GM21526 (cell line): ENCODE measurements at regions not wholly inside any gene's neighbourhood (a gene's known extent, or its start where the extent isn't known, plus 50 kb on each side); places are given as distances from the start of the nearest gene placed in this dataset.

Experiments used
- ATAC-seq: cut with Tn5 transposase; IDR thresholded peaks from one replicate; pipeline ENCODE4 v1.9.1; 2021; ENCODE audit warnings: moderate library complexity; ENCODE audit not compliant: unreplicated experiment, low FRiP score

DNA sequence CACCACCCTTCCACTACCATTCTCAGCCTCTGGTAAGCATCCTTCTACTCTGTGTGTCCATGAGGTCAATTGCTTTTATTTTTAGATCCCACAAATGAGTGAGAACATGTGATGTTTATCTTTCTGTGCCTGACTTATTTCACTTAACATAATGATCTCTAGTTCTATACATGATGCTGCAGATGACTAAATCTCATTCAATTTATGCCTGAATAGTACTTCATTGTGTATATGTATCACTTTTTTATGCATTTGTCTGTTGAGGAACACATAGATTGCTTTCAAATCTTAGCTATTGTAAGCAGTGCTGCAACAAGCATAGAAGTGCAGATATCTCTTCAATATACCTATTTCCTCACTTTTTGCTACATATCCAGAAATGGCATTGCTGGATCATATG lies 733.3 kb downstream of the SUCLG1 start:
- ATAC-seq: no peak

DNA sequence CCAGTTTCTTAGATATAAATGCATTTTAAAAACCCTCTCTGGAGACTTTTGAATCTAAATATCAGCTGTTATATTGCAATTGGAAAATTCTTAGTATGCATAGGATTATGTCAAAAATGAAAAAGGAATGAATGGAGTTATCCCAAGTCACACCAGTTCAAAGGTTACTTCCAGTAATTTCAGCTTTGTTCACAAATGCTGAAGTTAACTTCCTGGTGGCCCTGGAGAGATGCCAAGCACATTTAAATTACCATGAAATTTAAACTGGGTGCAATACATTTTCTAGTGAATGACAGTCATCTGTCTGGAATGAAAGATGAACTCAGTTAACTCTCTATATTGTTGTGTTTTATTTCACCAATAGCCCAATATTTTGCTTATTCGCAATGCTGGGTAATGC lies 753.9 kb downstream of the SUCLG1 start:
- no peak for ATAC-seq

DNA sequence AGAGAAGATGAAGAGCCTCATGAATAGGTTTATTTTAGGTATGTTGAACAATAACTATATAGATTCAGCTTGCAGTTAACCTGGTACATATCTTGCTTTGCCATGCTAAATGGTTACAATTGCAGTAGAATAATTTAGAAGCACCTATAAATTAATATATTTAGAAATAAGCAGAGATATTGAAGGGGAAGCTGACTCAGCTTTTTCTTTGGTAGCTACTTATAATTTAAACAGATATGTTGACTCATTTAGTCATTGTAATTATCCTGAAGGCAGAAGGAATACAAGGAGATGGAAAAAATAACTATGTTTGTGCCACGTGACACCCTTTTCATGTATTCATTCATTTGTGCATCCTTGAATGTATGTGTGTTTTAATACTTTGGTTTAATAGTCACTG lies 755.5 kb downstream of the SUCLG1 start:
- ATAC-seq: no peak

DNA sequence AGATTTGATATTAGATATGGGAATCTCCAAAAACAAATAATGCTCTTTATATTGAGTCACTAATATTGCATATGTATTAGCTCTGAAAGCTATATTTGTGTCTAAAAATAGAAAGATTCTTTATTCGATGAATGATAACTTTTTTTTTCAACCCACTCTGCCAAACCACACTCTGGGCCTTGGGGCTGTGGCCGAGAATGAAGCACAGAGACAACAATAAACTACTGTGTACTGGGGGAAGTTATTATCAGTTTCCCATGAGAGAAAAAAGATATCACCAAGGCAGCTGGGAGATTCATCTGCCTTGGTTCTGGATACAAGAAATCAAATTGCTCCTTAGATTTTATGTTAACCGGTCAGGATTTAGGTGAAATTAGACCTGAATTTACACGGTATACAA lies 762.2 kb downstream of the SUCLG1 start:
- no peak for ATAC-seq

DNA sequence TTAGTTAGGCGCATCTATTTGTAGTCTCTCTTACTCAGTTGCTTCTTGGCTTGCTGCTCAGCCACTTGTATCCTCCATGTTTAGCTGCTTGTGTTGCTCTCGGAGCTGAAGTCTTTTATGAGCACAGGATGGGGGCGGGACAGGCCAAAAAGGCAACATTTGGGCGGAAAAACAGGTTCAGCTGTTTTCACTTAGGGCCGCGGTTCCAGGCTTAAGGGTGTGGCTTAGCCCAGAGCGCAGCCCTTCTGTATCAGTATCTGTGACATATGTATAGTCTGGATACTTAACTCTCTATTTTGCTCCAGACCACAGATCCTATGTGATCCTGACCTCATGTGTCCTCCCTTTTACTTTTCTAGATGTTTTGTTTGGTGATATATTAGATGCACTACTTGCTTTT lies 763.5 kb downstream of the SUCLG1 start:
- ATAC-seq: no peak

DNA sequence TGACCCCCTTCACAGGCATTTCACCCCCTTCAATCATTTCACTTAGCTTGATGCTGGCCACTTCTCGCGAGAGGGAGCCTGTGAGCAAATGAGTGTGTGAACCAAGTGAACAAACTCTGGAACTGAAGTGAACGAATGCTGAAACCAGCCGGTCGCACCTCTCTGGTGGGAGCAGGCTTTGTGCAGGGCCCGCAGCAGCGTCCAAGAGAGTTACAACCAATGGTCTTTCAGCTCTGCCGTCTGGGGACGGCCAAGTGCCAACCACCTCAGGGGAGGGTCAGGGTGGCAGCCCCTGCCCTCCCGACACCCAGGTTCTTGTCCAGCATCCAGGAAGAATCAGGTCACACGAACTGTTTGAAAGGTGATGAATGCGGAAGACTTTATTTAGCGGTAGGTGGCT lies 764.0 kb downstream of the SUCLG1 start:
- no peak for ATAC-seq

DNA sequence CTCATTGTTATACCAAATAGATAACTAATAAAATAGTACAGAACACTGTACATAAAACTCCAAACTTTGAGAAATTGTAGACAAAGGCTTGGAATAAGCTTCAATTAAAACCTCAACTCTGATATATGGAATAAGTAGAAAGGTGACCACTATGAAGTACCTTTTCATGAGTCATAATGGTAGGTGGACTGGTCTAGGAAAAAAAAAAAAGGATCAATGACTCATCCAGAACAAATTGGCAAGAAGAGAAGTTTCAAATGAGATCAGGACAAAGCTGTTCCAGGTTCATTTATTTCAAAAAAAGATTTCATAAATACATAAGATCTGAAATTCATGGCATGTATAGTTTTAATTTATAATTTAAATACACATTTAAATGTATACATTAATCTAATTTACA lies 769.7 kb downstream of the SUCLG1 start:
- no peak for ATAC-seq

DNA sequence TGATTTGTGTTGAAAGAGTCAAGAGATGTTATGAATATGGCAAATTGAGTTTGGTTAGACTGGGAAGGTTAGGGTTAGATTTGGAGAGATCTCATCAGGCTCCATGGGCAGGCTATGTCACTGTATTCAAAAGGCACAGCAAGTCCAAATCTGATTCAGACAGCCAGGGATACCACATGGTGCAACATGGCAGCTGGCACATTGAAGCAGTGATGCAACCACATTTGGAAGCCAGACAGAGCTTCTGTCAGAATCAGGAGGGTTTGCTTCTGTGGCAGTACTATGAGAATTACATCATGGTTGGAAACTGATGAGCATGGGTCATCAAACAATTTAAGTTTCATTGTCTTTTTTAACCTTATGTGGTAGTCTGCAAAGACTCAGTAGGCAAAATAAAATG lies 772.2 kb downstream of the SUCLG1 start:
- no peak for ATAC-seq

DNA sequence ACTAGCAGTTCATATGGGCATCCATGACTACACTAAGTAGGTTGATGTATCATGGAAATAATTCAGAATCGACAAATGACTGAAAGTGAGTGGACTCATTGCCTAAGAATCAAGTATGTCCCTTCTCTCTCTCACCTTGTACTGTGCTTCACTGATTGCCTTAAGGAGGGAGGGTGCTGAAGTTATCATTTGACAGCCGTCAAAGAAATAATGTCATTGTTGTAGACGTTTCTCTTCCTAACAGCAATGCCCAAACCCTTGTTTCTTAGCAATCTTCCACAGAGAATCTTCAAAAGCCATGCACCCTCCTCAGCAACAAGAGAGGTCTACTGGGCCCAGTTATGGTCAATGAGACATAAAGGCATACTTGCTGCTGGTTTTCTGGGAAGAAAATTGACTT lies 785.0 kb downstream of the SUCLG1 start:
- ATAC-seq: no peak

DNA sequence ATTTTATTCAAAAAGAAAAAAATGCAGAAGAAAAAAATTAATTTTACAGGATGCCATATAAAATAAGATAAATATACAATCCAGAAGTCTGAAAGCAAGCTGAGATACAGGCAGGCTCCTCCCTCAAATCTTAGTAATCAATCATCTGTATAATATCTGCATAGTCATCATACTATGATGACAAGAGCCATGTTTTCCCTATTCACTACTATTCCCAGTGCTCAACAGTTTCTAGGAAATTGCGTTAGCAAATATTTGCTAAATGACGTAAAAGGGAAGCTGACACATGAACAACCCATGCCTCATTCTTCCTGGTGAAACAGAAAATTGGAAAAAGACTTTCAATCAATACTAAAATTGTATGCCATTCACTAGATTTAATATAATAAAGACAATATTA lies 793.2 kb downstream of the SUCLG1 start:
- ATAC-seq: no peak

DNA sequence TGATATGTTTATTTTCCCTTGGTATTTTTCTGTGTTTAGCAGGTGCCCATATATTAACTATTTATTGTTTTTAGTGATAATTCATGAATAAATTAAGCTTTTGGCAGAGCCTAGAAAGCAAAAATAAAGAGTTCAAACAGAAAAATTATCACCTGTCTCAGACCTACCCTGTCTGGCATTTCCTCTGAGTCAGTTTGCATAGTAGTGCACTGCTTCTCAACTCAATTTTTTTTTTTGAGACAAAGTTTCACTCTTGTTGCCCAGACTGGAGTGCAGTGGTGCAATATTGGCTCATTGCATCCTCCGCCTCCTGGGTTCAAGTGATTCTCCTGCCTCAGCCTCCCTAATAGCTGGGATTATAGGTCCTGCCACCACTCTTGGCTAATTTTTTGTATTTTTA lies 793.9 kb downstream of the SUCLG1 start:
- ATAC-seq: no peak

DNA sequence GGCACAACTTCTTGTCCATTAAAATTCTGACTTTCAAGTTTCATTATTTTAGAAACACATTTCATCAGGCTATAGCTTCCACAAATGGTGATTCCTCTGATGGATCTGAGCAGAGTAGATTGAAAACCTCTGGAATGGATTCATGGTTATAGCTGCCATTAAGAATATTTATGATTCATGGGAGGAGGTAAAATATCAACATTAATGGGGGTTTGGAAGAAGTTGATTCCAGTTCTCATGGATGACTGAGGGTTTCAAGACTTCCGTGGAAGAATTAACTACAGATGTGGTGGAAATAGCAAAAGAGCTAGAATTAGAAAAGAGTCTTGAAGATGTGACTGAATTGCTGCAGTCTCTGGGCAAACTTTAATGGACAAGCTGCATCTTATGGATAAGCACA lies 797.4 kb downstream of the SUCLG1 start:
- no peak for ATAC-seq

DNA sequence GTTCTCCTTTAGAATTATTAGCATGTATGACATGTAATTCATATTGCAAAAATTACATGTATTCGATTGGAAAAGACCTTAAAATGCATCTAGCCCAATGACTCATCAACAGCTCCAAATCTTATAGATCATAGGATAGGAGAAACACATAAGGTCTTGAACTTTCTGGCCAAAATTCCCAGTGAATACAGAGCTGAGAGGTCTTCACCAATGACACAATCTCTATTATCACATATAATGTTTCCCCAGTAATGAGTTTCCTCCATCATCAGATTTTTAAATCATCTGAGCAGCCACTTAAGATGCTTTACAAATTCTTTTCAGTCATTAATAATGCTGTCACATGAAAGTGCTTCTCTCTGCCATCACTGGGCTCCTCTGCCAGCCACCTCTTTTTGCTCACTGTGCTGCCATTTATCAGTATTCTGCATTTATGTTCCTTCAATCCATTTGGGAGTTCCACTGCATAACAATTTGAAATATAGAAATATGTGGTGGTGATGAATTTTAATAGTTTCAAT lies 804.9 kb downstream of the SUCLG1 start:
- ATAC-seq: no peak

DNA sequence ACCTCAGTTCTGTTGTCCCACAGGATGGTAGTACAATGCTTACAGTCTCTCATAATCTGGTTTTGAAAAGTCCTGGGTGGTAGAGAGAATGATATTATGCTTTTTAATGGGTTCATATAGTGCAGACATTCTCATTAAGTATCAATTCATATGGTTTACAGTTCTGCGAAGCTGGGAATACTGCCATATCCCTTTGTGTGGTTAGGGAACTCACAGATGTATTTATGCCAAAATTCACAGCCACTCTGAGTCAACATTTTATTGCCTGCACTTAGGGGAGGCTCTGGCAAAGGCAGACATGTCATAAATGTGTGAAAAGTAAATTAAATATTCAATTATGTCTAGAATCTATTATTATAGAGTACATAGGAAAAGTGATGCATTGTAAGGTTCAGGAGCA lies 808.2 kb downstream of the SUCLG1 start:
- ATAC-seq: no peak

DNA sequence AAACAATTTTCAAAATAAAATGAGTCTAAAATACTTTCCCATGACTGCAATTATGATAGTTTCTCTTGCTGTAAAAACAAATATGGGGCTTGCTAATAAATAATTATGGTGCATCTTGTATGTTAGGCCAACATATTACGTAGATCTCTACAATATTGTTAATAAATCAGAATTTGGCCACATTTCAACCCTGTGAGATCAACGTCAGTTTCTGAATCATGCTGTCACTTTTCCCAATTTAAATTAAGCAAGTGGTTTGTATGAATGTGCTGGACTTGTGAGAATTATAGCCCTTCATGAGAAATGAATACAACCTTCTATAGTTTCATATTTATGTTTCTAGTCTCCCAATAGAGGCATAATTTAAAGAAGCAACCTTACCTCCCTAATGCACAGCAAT lies 808.9 kb downstream of the SUCLG1 start:
- ATAC-seq: no peak

DNA sequence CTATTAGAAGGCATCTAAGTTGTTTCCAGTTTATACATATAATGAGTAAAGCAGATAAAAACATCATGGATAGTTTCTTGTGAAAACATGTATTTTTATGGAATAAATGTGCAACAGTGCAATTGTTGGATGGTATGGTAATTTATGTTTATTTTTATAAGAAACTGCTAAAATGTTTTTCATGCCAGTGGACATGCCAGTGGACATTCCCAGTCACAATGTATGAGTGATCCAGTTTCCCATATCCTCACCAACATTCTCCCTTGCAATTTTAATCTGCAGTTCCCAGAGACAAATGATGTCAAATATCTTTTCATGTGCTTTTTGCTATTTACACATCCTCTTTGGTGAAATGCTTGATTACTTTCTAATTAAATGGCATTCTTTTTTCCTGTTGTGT lies 818.6 kb downstream of the SUCLG1 start:
- no peak for ATAC-seq

DNA sequence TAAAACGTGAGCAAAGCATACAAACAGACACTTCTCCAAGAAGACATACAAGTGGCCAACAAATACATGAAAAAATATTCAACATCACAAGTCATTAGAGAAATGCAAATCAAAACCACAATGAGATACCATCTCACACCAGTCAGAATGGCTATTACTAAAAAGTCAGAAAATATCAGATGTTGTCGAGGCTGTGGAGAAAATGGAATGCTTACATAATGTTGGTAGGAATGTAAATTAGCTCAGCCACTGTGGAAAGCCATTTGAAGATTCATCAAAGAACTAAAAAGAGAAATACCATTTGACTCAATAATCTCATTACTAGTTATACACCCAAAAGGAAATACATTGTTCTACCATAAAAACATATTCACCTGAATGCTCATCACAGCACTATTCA lies 825.7 kb downstream of the SUCLG1 start:
- no peak for ATAC-seq

DNA sequence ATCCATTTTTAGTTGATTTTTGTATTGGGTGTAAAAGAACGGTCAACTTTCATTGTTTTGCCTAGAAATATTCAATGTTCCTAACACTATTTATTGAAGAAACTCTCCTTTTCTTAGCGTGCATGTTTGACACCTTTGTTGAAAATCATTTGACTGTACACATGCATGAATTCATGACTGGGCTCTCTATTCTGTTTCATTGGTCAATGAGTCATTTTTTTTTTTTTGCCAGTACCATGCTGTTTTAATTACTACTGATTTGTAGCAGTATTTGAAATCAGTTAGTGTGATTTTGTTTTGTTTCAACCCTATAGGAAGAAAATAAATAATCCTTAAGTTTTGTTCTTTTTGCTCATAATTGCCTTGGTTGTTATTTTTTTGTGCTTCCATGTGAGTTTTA lies 828.7 kb downstream of the SUCLG1 start:
- no peak for ATAC-seq

DNA sequence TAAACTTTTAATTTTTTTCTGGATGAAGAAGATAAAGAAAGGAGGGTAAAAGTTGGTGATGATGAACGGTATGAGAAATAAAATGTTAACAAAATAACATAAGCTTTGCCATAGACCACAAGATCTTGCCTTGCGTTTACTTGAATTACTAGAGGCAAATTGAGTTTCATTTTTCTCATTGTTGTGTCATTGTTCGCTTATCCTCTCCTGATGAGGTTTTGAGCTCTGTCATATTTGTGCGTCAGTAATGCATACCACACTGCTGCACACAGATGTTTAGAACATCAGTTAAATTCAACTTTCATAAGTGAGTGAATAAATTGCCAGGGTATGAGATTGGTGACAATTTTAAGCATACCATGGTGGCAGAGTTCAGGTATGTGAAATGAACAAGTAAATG lies 843.6 kb downstream of the SUCLG1 start:
- no peak for ATAC-seq

DNA sequence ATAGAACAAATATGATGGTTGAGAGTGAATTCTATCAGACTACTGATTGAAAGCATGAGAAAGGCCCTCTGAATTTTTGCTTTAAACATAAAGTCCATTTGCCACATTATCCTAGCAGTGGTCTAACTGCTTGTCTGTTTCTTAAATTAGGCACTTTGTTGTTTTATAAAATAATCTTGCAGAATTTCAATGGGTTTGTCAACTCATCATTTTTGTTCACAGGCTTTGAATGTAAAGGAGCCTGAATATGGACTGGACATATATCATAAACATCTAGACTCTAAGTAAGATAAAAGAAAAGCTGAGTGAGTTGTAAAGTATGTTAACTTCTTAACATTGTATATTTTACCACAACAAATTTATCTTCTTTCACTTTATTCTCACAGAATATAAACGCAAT lies 845.9 kb downstream of the SUCLG1 start:
- ATAC-seq: no peak

DNA sequence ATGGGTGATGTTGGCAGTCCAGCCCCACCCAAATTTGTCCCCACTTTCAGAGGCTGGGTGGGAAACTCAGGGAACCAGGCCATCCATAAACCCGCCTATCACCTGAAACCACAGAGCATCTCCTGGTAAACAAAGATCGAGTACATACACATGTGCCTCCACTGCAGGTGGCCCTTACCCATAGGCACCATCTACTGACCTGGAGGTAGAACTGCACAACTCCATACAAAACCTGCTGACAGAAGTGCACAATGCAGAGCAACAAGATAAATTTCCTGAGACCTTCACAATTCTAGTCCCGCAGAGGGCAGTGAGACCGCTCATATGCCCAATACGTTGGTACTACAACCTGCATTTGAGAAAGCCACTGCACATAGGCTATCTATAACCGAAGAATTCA lies 856.3 kb downstream of the SUCLG1 start:
- no peak for ATAC-seq

DNA sequence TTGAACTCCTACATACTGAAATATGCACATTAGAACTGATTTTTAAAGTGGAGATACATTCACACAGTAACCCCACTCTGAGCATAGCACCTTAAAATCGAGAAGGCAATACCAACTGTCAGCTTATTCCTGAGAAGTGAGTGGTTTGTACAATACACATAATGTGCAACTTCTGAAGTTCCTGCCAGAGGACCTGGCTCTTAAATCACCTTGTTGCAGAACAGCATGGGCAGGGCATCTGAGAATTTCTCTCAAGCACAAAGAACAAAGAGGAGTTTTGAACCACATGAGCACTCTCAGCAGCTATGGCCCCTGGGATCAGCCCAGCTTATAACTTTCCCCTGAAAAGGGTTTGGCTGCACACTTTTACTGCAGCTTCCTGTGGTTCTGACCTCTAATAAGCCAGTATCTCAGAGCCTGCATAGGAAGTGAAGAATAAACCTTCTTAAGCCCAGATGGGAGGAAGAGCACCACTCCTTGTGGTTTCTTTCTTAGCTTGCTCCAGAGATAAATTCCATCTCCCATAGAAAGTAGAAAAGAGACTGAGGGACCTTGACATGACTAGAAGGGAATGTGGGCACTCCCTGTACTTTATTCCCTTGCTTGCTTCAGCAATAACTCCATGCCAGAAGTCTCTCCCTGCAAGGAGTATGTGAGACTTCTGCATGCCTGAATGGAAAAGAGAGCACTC lies 862.3 kb downstream of the SUCLG1 start:
- no peak for ATAC-seq

DNA sequence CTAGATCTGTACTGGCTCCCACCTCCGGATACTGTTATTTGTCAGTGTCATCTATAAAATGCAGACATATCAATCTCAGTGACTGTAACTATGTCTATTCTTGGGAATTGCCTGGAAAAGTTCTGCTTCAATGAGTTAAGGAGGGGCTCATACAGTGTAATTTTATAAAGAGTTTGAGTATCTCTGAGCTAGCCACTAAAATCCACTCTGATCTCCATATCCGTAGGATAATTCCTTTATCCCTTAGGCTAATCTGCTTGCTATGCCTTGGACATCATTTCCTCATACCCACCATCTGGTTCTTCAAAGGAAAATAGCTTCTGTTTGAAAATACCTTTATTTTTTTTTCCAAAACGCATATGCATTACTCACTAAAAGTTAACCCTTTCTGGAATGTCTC lies 863.2 kb downstream of the SUCLG1 start:
- ATAC-seq: no peak
